HuH-7 (cell line): ENCODE measurements at regions not wholly inside any gene's neighbourhood (a gene's known extent, or its start where the extent isn't known, plus 50 kb on each side); places are given as distances from the start of the nearest gene placed in this dataset.
"Not testable (repeated sequence)": the region's sequence is repeated elsewhere in the genome, so short reads cannot be mapped to it uniquely, and the experiment has no call there.

Experiments
- DNase-seq: peaks from one replicate; pipeline ENCODE4 v3.0.0; 2011; ENCODE audit warnings: low spot score

DNA sequence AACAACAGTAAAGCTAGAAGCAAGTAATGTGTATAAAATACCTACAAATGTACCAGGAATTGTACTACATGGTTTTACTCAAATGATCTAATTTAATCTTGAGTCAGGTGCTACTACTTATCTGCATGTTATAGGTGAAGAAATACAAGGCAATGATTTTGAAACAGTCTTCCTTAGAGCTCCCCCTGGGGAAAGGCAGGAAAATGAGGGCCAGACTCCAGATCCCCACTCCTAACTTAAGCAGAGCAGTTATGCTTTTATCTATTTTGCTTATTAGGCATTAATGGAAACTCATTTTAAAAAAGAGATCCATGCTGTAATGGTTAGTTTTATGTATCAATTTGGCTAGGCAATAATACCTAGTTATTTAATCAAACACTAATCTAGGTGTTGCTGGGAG, 109.3 kb upstream of the CPSF6 start:
- DNase-seq, result no peak

GRCh38 chr12:69131077-69131476, 108.3 kb upstream of the CPSF6 start:
- no peak for DNase-seq

DNA sequence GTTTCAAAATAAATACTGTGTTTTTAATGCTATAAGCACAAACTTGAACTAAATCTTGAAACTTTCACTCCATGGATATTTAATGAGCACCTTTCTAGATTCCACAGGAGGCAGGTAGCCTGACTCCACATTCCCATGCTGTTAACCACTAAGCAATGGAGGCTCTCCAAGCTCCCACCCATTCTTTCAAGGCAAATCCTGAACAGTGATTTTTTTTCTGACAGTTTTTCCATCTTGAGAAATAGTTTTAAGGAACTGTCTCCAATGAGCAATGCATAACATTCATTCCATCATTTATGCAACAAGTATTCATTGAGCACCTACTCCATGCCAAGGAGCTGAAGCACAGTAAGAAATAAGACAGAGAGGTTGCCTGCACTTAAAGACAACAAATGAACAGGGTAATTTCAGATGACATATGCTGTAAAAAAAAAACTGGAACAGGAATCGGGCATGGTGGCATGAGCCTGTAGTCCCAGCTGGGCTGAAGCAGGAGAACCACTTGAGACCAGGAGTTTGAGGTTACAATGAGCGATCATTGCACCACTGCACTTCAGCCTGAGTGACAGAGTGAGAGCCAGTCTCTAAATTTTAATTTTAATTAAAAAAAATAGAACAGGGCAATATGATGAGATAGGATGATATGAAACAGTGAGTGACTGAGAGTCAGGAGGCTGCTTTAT, 102.3 kb upstream of the CPSF6 start:
- no peak for DNase-seq

DNA sequence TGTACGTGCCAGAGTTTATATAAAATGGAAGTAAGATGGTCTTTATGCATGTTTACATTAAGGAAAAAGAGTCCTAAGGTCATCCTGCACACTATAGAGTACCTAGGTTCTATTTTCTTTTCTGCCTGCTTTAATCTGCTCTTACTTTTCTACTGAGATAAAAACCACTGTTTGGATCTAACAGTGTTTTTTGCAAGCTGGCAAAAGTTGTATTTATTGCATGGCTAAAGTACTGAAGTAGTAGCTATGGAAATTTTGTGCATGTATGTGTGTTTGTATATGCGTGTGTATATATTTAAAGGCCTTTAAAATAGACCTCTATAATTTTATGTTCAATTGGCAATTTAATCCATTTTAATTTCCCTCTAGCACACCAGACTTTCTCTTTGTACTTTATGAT, 98.3 kb upstream of the CPSF6 start:
- DNase-seq, result no peak

- no peak for DNase-seq
Measured at GRCh38 chr12:69149270-69149669, 90.1 kb upstream of the CPSF6 start.

DNA sequence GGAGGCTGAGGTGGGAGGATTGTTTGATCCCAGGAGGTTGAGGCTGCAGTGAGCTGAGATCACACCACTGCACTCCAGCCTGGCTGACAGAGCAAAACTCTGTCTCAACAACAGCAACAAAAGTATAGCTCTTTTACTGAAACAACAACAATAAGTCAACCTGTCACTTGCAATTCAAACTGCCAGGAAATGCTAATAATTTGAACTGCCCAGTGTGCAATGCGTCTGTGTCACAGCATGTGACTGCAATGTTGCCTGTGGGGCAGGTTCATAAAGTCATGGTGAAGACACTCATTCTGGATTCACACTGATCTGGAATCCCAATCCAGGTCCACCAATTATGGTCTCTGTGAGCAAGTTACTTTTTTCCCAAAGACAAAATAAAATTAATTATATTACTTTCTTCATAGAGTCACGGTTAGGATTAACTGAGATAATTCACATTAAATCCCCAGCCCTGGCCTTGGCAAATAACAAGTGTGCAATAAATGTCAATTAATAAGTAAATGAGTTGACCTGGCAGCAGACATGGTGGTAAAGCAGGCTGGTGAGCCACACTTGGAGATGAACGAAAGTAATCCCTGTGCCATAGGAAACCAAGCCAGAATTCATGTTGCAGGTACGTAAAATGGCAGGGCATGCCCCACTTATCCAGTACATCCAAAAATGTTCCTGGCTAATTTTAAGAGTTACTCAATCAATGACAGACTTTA, 89.1 kb upstream of the CPSF6 start:
- no peak for DNase-seq

DNA sequence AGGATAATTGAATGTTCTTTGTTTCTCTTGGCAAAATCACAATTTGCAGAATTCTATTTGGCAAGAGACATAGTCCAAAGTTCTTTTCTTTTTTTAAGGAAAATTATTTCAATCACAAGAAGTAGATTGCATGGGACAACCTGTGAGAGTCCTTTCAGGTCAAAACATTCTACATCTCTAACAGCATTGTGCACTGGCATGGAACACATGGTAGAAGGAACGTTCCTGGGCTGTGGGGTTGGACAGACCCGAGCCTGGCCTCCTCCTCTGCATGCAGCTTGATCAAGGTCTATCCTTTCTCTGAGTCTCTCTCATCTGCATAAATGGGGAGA, 88.6 kb upstream of the CPSF6 start:
- DNase-seq, result no peak

GRCh38 chr12:69151254-69151764, 88.1 kb upstream of the CPSF6 start:
- peak; percentile 30 for DNase-seq

GRCh38 chr12:69154585-69155363, 84.6 kb upstream of the CPSF6 start:
- DNase-seq, result peak; percentile 61

DNA sequence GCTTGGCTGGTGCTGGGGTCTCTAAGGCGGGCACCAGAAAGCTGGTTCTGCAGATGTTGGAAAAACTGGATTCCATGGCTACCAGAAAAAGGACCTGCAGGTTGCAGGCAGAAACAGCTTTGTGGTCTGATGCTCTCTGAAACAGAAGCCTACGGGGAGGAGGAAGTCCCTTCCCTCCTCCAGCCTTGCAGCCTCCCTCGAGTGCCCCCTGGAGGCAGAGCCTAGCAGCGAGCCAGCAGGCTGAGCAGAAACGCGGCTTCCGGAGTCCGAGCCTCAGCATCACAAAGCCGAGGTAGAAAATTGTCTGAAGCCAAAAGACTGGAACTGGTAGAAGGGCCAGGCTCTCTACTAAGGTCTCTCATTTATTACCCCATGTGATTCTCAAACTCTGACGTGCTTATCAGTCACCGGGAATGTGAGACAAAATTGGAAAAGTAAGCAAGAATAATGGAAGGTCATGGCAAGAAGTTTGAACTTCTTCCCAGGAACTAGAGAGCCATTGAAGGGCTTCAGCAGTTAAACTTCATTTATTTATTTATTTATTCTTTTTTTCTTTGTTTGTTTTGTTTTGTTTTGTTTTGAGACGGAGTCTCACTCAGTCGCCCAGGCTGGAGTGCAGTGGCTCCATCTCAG, 82.2 kb upstream of the CPSF6 start:
- peak; percentile 81 for DNase-seq

- no peak for DNase-seq
Measured at GRCh38 chr12:69161829-69162228, 77.5 kb upstream of the CPSF6 start.

DNA sequence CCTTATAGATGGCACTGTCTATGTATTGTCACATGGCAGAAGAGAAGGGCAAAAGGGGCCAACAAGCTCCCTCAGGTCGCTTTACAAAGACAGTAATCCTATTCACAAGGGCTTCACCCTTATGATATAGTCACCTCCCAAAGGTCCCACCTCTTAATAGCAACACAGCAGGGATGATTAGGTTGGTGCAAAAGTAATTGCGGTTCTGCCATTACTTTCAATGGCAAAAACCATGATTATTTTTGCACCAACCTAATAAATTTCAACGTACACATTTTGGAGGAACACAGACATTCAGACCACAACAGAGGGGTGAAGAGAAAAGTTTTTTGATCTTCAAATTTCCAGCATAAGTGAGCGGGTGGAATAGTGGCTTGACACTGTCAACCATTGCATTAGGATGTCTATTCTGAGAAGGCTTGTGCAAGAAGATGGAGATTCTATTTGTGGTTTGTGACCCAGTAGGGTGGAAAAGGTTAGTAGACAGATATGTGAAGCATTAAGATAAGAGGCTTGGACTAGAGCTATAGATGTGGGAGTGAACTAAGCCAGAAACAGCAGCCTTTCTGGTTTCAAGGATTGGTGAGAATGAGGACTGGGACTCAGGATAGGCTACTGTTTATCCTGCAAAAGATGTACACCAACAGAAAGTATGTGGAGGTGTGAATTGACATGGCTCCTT, 75.5 kb upstream of the CPSF6 start:
- DNase-seq, result no peak

GRCh38 chr12:69167648-69168165, 71.7 kb upstream of the CPSF6 start:
- DNase-seq, result no peak

- DNase-seq, result no peak
Measured at GRCh38 chr12:69168363-69168762, 71.0 kb upstream of the CPSF6 start.

GRCh38 chr12:69168828-69169227, 70.5 kb upstream of the CPSF6 start:
- no peak for DNase-seq

DNA sequence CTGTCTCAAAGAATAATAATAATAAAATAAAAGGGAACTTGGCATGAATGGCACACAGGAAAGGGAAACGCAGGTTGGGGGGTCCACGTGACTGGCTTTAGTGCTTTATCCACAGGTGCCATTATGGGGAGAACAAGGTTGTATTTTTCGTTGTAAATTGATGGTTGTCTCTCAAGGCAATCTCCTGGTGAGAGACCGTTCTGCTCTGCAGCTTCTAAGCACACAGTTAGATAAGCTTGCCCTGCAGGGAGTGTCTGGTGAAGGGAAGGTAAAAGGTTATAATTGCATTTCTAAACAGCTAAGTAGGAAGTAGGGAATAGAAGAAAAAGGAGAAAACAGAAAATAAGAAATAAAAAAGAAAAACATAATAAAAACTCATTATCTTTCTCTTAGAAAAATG, 69.1 kb upstream of the CPSF6 start:
- DNase-seq, result no peak

DNA sequence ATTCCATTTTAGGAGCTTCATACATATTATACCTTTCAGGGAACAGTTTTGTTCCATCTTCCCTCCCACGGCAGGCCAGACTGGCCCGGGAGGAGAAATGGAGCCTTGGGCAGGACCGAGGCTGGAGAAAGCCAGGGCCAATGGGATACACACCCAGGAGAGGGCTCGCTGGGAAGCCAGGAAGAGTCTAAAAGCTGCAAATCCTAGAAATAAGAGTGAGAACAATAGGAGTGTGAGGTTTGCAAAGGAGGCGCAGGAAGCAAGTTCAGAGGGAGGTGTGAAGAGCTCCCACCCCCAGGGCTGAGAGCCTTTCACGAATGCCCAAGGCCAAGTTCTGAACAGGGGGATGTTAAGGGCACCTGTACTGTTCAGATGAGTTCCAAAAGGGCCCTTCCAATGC, 67.5 kb upstream of the CPSF6 start:
- no peak for DNase-seq

GRCh38 chr12:69172491-69172890, 66.9 kb upstream of the CPSF6 start:
- DNase-seq, result no peak

GRCh38 chr12:69173368-69173767, 66.0 kb upstream of the CPSF6 start:
- no peak for DNase-seq

DNA sequence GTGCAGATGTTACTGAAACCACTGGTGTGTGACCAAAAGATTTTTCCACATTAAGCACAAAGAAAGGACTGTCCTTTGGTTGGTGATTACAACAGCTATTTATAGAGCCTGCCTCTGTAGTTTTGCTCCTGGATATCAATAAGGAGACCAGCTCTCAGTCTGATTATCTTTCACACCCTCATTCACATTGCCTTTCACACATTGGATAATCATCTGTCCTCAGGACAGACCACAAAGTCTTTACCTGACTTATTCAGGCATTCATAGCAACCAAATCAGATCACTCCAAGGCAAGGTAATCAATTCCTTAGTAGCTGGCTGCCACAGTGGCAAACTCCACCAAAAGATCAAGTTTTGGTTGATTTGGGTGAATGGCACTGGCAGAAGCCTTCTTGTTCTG, 59.6 kb upstream of the CPSF6 start:
- DNase-seq, result no peak

GRCh38 chr12:69187572-69187971, 51.8 kb upstream of the CPSF6 start:
- DNase-seq, result not testable (repeated sequence)
